Liver (tissue), 8 donors: ENCODE measurements at regions not wholly inside any gene's neighbourhood (a gene's known extent, or its start where the extent isn't known, plus 50 kb on each side); places are given as distances from the start of the nearest gene placed in this dataset.
"Not testable (repeated sequence)": the region's sequence is repeated elsewhere in the genome, so short reads cannot be mapped to it uniquely, and the experiment has no call there.

Experiments
- DNase-seq: peaks from one replicate; pipeline ENCODE4 v3.0.0-alpha.2; 2017; ENCODE audit warnings: low spot score
- H3K27ac ChIP-seq, 2 donors: one replicate each; pipeline ENCODE4 v1.7.0; 2013; ENCODE audit warnings: inconsistent platforms in 2 of 2, low read length in 2 of 2, control low read depth in 1 of 2, low read depth in 1 of 2, mild to moderate bottlenecking in 1 of 2
- H3K27me3 ChIP-seq, 4 donors: one replicate each; pipeline versions ENCODE4 v1.6.1 to v1.7.0; 2013; ENCODE audit warnings: low read length in 3 of 4, inconsistent platforms in 1 of 4, mild to moderate bottlenecking in 1 of 4, moderate library complexity in 1 of 4; ENCODE audit not compliant: control insufficient read depth in 4 of 4, insufficient read depth in 4 of 4
- H3K36me3 ChIP-seq, 4 donors: one replicate each; pipeline versions ENCODE4 v1.6.1 to v1.7.0; 2013; ENCODE audit warnings: low read length in 3 of 4, mild to moderate bottlenecking in 3 of 4, low read depth in 1 of 4, moderate library complexity in 1 of 4; ENCODE audit not compliant: control insufficient read depth in 4 of 4, insufficient read depth in 3 of 4
- H3K4me1 ChIP-seq, 4 donors: one replicate each; pipeline versions ENCODE4 v1.6.1 to v1.7.0; 2013; ENCODE audit warnings: low read length in 3 of 4, mild to moderate bottlenecking in 3 of 4, moderate library complexity in 1 of 4; ENCODE audit not compliant: control insufficient read depth in 4 of 4, insufficient read depth in 4 of 4
- H3K4me3 ChIP-seq, 3 donors: one replicate each; pipeline versions ENCODE4 v1.6.1 to v1.7.0; 2013; ENCODE audit warnings: low read length in 3 of 3, control low read depth in 1 of 3, low read depth in 1 of 3, mild to moderate bottlenecking in 1 of 3
- H3K9ac ChIP-seq, 2 donors: one replicate each; pipeline ENCODE4 v1.7.0; 2013; ENCODE audit warnings: low read length in 2 of 2, mild to moderate bottlenecking in 2 of 2, moderate library complexity in 2 of 2, control low read depth in 1 of 2, low read depth in 1 of 2
- H3K9me3 ChIP-seq, 4 donors: one replicate each; pipeline versions ENCODE4 v1.6.1 to v1.7.0; 2013; ENCODE audit warnings: low read length in 3 of 4; ENCODE audit not compliant: control insufficient read depth in 4 of 4
- CTCF ChIP-seq: fragments of 150-350 bp; IDR thresholded peaks from 2 replicates; pipeline ENCODE4 v1.5.1; 2017; ENCODE audit warnings: improper control_type of control experiment, low read depth, low read length; ENCODE audit not compliant: missing input control
- EGR1 ChIP-seq, 2 donors: IDR thresholded peaks; 2 replicates each; pipeline ENCODE4 v1.6.1; 2016 to 2018; ENCODE audit warnings: antibody characterized with exemption in 2 of 2, low read depth in 2 of 2
- FOXA1 ChIP-seq: IDR thresholded peaks from 2 replicates; pipeline ENCODE4 v1.6.1; 2016; ENCODE audit warnings: antibody characterized with exemption
- FOXA2 ChIP-seq: IDR thresholded peaks from 2 replicates; pipeline ENCODE4 v1.6.1; 2016; ENCODE audit warnings: antibody characterized with exemption
- GABPA ChIP-seq, 2 donors: IDR thresholded peaks in 1 of 2; conservative IDR thresholded peaks in 1 of 2; 2 replicates each; pipeline ENCODE4 v1.6.1; 2016; ENCODE audit warnings: antibody characterized with exemption in 2 of 2, mild to moderate bottlenecking in 1 of 2, moderate library complexity in 1 of 2
- HNF4A ChIP-seq, 2 donors: conservative IDR thresholded peaks; 2 replicates each; pipeline ENCODE4 v1.6.1; 2016; ENCODE audit warnings: antibody characterized with exemption in 2 of 2, mild to moderate bottlenecking in 2 of 2
- HNF4G ChIP-seq: IDR thresholded peaks from 2 replicates; pipeline ENCODE4 v1.6.1; 2016; ENCODE audit warnings: antibody characterized with exemption
- JUND ChIP-seq, 2 donors: IDR thresholded peaks; 2 replicates each; pipeline ENCODE4 v1.6.1; 2016; ENCODE audit warnings: antibody characterized with exemption in 2 of 2
- MAX ChIP-seq: IDR thresholded peaks from 2 replicates; pipeline ENCODE4 v1.6.1; 2016; ENCODE audit warnings: antibody characterized with exemption
- NR2F2 ChIP-seq: IDR thresholded peaks from 2 replicates; pipeline ENCODE4 v1.6.1; 2016; ENCODE audit warnings: antibody characterized with exemption
- RAD21 ChIP-seq, 2 donors: IDR thresholded peaks; 2 replicates each; pipeline ENCODE4 v1.6.1; 2016; ENCODE audit warnings: antibody characterized with exemption in 2 of 2, mild to moderate bottlenecking in 2 of 2
- REST ChIP-seq: IDR thresholded peaks from 2 replicates; pipeline ENCODE4 v1.6.1; 2016; ENCODE audit warnings: antibody characterized with exemption, mild to moderate bottlenecking
- RXRA ChIP-seq, 2 donors: IDR thresholded peaks; 2 replicates each; pipeline ENCODE4 v1.6.1; 2017 to 2018; ENCODE audit warnings: antibody characterized with exemption in 2 of 2, mild to moderate bottlenecking in 1 of 2
- TAF1 ChIP-seq: conservative IDR thresholded peaks from 2 replicates; pipeline ENCODE4 v1.6.1; 2016; ENCODE audit warnings: antibody characterized with exemption, mild to moderate bottlenecking
- YY1 ChIP-seq: IDR thresholded peaks from 2 replicates; pipeline ENCODE4 v1.6.1; 2016; ENCODE audit warnings: antibody characterized with exemption, mild to moderate bottlenecking
- ZBTB33 ChIP-seq: IDR thresholded peaks from 2 replicates; pipeline ENCODE4 v1.6.1; 2016; ENCODE audit warnings: antibody characterized with exemption
- WGBS: extraction: QIAGEN DNeasy Blood & Tissue Kit; methylation state at CpG from one replicate; pipeline ENCODE4 v1.1.7; 2013; 5-methylcytosine and 5-hydroxymethylcytosine counted together
- donor health status: healthy.
- donor health status: healthy.
- donor health status: healthy.
- donor health status: healthy.
- donor health status: healthy.

- H3K27me3 ChIP-seq, result no peaks in the 10 kb centered on the region
- no peak for TF ChIP-seq HNF4G
- TF ChIP-seq TAF1, result no peak
- TF ChIP-seq RAD21 (IDR thresholded peaks at IDR 0.05), result no peak
- TF ChIP-seq MAX, result no peak
- TF ChIP-seq JUND (IDR thresholded peaks at IDR 0.05), result no peak
- no peak for TF ChIP-seq REST
- no peak overlapping the region for H3K4me3 ChIP-seq
- no peak overlapping the region for H3K27ac ChIP-seq
- DNase-seq, result no peak
- no peaks in the 10 kb centered on the region for H3K36me3 ChIP-seq
- no peak overlapping the region for H3K9ac ChIP-seq
- no peaks in the 10 kb centered on the region for H3K9me3 ChIP-seq
- H3K4me1 ChIP-seq, result no peaks in the 10 kb centered on the region
Measured at GRCh38 chr4:125168531-125168930, 146.2 kb upstream of the FAT4 start.

- not testable (repeated sequence) for H3K4me1 ChIP-seq, DNase-seq, H3K4me3 ChIP-seq, H3K27ac ChIP-seq, H3K36me3 ChIP-seq, H3K27me3 ChIP-seq, H3K9ac ChIP-seq, H3K9me3 ChIP-seq
- WGBS, result 89% methylated on average over 9 of the region's 9 CpGs
Measured at GRCh38 chr4:125166012-125166411, 148.7 kb upstream of the FAT4 start.

- Histone ChIP-seq H3K27ac (no peak overlapping the region), H3K9ac (no peak overlapping the region), H3K4me1 (no peaks in the 10 kb centered on the region), H3K36me3 (no peaks in the 10 kb centered on the region), H3K9me3 (no peaks in the 10 kb centered on the region), H3K4me3 (no peak overlapping the region), H3K27me3 (peaks cover 0 to 2% (median 0%) of the 10 kb centered on the region in 4 donors)
- TF ChIP-seq HNF4A (conservative IDR thresholded peaks at IDR 0.05), result no peak
- TF ChIP-seq HNF4G, result no peak
- no peak for TF ChIP-seq GABPA (IDR thresholded peaks at IDR 0.05 in 1 of 2, conservative IDR thresholded peaks at IDR 0.05 in 1 of 2)
- no peak for TF ChIP-seq ZBTB33
- no peak for TF ChIP-seq FOXA1
- no peak for TF ChIP-seq EGR1 (IDR thresholded peaks at IDR 0.05; ENCODE audit: low read depth in 2 of 2)
- TF ChIP-seq JUND (IDR thresholded peaks at IDR 0.05), result no peak
- no peak for TF ChIP-seq YY1
- TF ChIP-seq RAD21 (IDR thresholded peaks at IDR 0.05), result no peak
- TF ChIP-seq FOXA2, result no peak
- no peak for TF ChIP-seq REST
- no peak for TF ChIP-seq TAF1
- no peak for TF ChIP-seq RXRA (IDR thresholded peaks at IDR 0.05)
- TF ChIP-seq CTCF, result no peak
- TF ChIP-seq NR2F2, result no peak
- TF ChIP-seq MAX, result no peak
- DNase-seq, result no peak
- WGBS, result 95% methylated on average over 3 of the region's 3 CpGs
Measured at GRCh38 chr4:125159001-125159400, 155.8 kb upstream of the FAT4 start.
